ENCODE measurements at regions not wholly inside any gene's neighbourhood (a gene's known extent, or its start where the extent isn't known, plus 50 kb on each side); places are given as distances from the start of the nearest gene placed in this dataset.

GRCh38 chr16:64409783-64410210 is 712.1 kb downstream of the CDH11 start:
- TF ChIP-seq CTCF (IDR thresholded peaks at IDR 0.05) (no peak), POLR2A (IDR thresholded peaks at IDR 0.05) (no peak)

All from uterus (tissue), 2 donors.